ENCODE measurements at regions not wholly inside any gene's neighbourhood (a gene's known extent, or its start where the extent isn't known, plus 50 kb on each side); places are given as distances from the start of the nearest gene placed in this dataset.
"Not testable (repeated sequence)": the region's sequence is repeated elsewhere in the genome, so short reads cannot be mapped to it uniquely, and the experiment has no call there.

DNA sequence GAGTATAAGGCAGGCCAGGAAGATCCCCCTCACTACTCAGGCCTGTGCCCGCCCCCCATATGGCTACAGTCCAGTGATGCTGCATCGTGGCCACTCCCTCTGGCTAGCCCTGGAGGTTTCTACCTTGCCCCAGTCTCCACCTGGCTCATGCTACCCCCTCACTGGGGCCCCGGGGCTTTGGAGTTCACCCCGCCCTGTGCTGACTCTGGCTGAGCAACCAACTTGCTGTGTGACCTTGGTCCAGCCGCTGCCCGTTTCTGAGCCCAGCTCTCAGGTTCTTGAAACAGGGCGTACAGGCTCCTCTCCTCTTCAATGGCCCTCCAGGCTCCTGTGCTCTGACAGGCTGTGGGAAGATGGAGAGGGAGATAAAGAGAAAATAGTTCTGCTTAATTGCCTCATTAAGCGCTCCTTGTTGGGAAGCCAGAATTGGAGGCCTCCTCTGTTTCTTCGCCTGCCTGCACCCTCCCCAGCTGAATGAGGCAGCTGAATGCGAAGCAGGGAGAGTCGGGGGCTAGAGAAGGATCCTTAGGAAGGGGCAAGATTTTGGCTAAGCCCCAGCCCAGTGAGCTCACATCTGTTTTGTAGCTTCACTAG lies 138.2 kb upstream of the NCOR2 start:
- Histone ChIP-seq H3K36me3 (ENCODE audit: insufficient read depth, low read length) (no peaks in the 10 kb centered on the region), H3K79me2 (ENCODE audit: control insufficient read depth, insufficient read depth, low read length, unreplicated experiment) (no peaks in the 10 kb centered on the region), H3K4me1 (ENCODE audit: control insufficient read depth, insufficient read depth, low read length, unreplicated experiment) (peaks cover 5% of the 10 kb centered on the region), H2AFZ (ENCODE audit: low read length, unreplicated experiment) (no peak overlapping the region), H3K4me3 (ENCODE audit: low read depth, low read length) (no peak overlapping the region), H3K27me3 (ENCODE audit: insufficient read depth, low read length) (peaks cover 6% of the 10 kb centered on the region; the same call in 1 of the 2 replicates), H3K27ac (ENCODE audit: low read depth, low read length) (no peak overlapping the region)

DNA sequence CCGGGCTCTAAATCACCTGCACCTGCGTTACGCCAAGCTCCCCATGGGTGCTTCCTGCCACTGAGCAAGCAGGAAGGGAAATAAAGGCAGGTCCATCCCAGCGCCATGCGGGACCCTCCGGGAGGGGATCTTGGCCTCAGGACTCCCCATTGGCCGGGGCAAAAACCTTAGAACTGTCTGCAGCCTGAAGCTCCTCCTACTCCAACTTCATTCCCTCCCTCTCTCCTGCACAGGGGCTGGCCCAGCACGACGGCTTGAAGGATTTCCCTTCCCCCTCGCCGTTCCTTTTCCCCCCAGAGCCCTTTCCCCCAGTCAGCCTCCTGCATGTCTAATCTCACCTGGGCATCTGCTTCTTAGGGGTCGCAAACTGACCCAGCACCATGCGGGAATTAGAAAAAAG lies 137.2 kb upstream of the NCOR2 start:
- H3K4me1 ChIP-seq (ENCODE audit: control insufficient read depth, insufficient read depth, low read length, unreplicated experiment), result peaks cover 3% of the 10 kb centered on the region
- H3K27me3 ChIP-seq (ENCODE audit: insufficient read depth, low read length), result peaks cover 6% of the 10 kb centered on the region; the same call in 1 of the 2 replicates
- H3K36me3 ChIP-seq (ENCODE audit: insufficient read depth, low read length), result no peaks in the 10 kb centered on the region
- H3K27ac ChIP-seq (ENCODE audit: low read depth, low read length), result no peak overlapping the region
- no peak overlapping the region for H3K4me3 ChIP-seq (ENCODE audit: low read depth, low read length)
- no peaks in the 10 kb centered on the region for H3K79me2 ChIP-seq (ENCODE audit: control insufficient read depth, insufficient read depth, low read length, unreplicated experiment)
- H2AFZ ChIP-seq (ENCODE audit: low read length, unreplicated experiment), result no peak overlapping the region

DNA sequence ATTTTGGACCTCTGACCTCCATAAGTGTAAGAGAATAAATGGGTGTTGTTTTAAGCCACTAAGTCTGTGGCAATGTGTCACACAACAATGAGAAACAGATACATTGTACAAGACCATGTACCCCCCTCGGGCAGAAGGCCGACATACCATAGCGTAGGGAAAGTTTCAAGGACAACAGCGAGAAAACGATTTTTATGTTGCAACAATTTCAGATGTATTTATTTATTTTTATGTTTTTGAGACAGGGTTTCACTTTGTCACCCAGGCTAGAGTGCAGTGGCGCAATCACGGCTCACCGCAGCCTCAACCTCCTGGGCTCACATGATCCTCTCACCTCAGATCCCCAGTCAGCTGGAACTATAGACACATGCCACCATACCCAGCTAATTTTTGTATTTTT lies 136.4 kb upstream of the NCOR2 start:
- H3K36me3 ChIP-seq (ENCODE audit: insufficient read depth, low read length), result no peaks in the 10 kb centered on the region
- H3K4me3 ChIP-seq (ENCODE audit: low read depth, low read length), result no peak overlapping the region
- H3K27ac ChIP-seq (ENCODE audit: low read depth, low read length), result no peak overlapping the region
- no peaks in the 10 kb centered on the region for H3K79me2 ChIP-seq (ENCODE audit: control insufficient read depth, insufficient read depth, low read length, unreplicated experiment)
- peaks cover 6% of the 10 kb centered on the region; the same call in 1 of the 2 replicates for H3K27me3 ChIP-seq (ENCODE audit: insufficient read depth, low read length)
- H3K4me1 ChIP-seq (ENCODE audit: control insufficient read depth, insufficient read depth, low read length, unreplicated experiment), result no peaks in the 10 kb centered on the region
- no peak overlapping the region for H2AFZ ChIP-seq (ENCODE audit: low read length, unreplicated experiment)

DNA sequence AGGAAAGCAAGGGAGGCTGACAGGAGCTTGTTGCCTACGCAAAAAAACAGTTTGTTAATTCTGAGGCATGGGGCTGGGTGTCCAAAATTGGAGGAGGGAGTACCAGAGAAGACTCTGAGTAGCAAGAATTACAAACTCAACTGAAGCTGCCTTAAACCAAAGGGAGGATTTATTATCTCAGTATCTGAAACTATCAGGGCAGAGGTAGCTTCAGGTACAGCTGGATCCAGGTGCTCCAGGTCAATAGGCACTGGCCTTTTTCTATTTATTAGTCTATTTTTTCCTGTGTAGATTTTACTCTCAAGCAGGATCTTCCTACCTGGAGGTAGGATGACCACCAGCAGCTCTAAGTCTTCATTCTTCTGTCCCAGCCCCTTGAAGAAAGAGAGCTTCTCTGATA lies 135.3 kb upstream of the NCOR2 start:
- H3K36me3 ChIP-seq (ENCODE audit: insufficient read depth, low read length), result no peaks in the 10 kb centered on the region
- H3K4me3 ChIP-seq (ENCODE audit: low read depth, low read length), result no peak overlapping the region
- no peak overlapping the region for H3K27ac ChIP-seq (ENCODE audit: low read depth, low read length)
- H2AFZ ChIP-seq (ENCODE audit: low read length, unreplicated experiment), result no peak overlapping the region
- H3K79me2 ChIP-seq (ENCODE audit: control insufficient read depth, insufficient read depth, low read length, unreplicated experiment), result no peaks in the 10 kb centered on the region
- no peaks in the 10 kb centered on the region for H3K4me1 ChIP-seq (ENCODE audit: control insufficient read depth, insufficient read depth, low read length, unreplicated experiment)
- peaks cover 10% of the 10 kb centered on the region; the same call in 1 of the 2 replicates for H3K27me3 ChIP-seq (ENCODE audit: insufficient read depth, low read length)

DNA sequence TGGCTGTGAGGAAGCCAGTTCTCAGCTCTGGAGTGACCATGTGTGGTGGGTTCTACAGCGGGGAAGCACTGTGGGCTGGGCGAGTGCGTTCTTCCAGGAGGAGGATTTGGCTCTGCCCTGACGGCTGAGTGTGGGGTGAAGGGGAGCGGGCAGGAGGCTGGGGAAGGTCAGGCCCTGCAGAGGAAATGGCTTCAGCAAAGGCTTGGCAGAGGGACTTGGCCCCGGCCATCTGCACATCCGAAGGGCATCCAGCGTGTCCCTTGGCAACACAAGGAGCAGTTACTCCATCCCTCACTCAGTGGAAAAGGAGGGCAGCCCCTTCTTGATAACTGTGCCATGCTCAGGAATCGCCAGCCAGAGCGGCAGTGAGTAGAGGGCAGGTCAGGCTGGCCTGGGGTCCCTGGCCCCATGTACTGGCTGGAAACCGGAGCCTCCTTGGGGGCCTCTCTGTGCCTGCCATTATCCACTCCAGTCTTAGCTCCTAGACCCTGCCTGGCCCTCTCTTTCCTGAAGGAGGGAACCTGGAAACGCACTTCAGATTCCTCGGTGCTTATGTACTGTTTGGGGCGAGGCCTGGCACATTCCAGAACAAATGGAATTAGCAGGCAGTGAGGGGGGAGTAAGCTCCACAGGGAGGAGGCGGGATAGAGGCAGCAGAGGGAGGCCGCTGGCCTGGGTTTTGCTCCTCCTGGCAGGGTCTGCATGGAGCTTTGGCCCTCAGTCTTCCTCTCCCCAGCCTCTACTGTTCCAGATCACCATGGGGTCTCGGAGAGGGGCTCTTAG lies 133.6 kb upstream of the NCOR2 start:
- Histone ChIP-seq H3K36me3 (ENCODE audit: insufficient read depth, low read length) (no peaks in the 10 kb centered on the region), H3K79me2 (ENCODE audit: control insufficient read depth, insufficient read depth, low read length, unreplicated experiment) (no peaks in the 10 kb centered on the region), H3K27me3 (ENCODE audit: insufficient read depth, low read length) (peaks cover 10% of the 10 kb centered on the region; the same call in 1 of the 2 replicates), H3K4me1 (ENCODE audit: control insufficient read depth, insufficient read depth, low read length, unreplicated experiment) (no peaks in the 10 kb centered on the region), H3K4me3 (ENCODE audit: low read depth, low read length) (no peak overlapping the region), H2AFZ (ENCODE audit: low read length, unreplicated experiment) (no peak overlapping the region), H3K27ac (ENCODE audit: low read depth, low read length) (no peak overlapping the region)

DNA sequence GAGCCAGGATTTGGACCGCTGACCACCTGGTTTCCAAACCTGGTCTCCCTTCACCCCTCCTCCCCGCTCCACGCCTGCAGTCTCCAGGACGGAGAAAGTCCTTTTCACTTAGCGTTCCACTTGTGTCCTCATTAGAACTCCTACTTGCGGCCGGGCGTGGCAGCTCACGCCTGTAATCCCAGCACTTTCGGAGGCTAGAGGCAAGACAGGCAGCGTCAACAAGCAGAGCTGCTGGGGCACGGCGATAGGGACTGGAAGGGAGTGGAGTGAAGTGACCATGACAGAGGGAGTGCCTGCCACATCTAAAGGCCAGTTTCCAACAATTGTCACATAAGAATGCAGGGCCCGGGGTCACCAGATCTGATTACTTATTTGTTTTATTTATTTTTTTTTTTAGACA lies 132.5 kb upstream of the NCOR2 start:
- Histone ChIP-seq H3K79me2 (ENCODE audit: control insufficient read depth, insufficient read depth, low read length, unreplicated experiment) (no peaks in the 10 kb centered on the region), H3K36me3 (ENCODE audit: insufficient read depth, low read length) (no peaks in the 10 kb centered on the region), H2AFZ (ENCODE audit: low read length, unreplicated experiment) (no peak overlapping the region), H3K4me1 (ENCODE audit: control insufficient read depth, insufficient read depth, low read length, unreplicated experiment) (no peaks in the 10 kb centered on the region), H3K4me3 (ENCODE audit: low read depth, low read length) (no peak overlapping the region), H3K27ac (ENCODE audit: low read depth, low read length) (no peak overlapping the region), H3K27me3 (ENCODE audit: insufficient read depth, low read length) (peaks cover 10% of the 10 kb centered on the region; the same call in 1 of the 2 replicates)

DNA sequence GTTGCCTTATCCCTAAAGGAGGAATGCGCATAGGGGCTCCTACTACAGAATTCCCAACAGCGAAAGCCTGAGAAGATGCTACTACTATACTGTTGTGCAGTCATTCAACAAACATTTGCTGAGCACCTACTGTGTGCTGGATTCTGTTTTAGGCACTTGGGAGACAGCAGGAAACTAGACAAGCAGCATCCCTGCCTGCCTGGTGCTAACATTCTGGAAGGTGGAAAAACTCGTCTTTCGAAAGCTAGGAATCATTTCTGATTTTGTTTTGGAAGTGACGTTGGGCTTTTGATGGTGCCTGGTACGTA lies 131.5 kb upstream of the NCOR2 start:
- no peak overlapping the region for H2AFZ ChIP-seq (ENCODE audit: low read length, unreplicated experiment)
- H3K36me3 ChIP-seq (ENCODE audit: insufficient read depth, low read length), result no peaks in the 10 kb centered on the region
- peaks cover 10% of the 10 kb centered on the region; the same call in 1 of the 2 replicates for H3K27me3 ChIP-seq (ENCODE audit: insufficient read depth, low read length)
- H3K4me1 ChIP-seq (ENCODE audit: control insufficient read depth, insufficient read depth, low read length, unreplicated experiment), result no peaks in the 10 kb centered on the region
- no peak overlapping the region for H3K4me3 ChIP-seq (ENCODE audit: low read depth, low read length)
- no peak overlapping the region for H3K27ac ChIP-seq (ENCODE audit: low read depth, low read length)
- H3K79me2 ChIP-seq (ENCODE audit: control insufficient read depth, insufficient read depth, low read length, unreplicated experiment), result no peaks in the 10 kb centered on the region

DNA sequence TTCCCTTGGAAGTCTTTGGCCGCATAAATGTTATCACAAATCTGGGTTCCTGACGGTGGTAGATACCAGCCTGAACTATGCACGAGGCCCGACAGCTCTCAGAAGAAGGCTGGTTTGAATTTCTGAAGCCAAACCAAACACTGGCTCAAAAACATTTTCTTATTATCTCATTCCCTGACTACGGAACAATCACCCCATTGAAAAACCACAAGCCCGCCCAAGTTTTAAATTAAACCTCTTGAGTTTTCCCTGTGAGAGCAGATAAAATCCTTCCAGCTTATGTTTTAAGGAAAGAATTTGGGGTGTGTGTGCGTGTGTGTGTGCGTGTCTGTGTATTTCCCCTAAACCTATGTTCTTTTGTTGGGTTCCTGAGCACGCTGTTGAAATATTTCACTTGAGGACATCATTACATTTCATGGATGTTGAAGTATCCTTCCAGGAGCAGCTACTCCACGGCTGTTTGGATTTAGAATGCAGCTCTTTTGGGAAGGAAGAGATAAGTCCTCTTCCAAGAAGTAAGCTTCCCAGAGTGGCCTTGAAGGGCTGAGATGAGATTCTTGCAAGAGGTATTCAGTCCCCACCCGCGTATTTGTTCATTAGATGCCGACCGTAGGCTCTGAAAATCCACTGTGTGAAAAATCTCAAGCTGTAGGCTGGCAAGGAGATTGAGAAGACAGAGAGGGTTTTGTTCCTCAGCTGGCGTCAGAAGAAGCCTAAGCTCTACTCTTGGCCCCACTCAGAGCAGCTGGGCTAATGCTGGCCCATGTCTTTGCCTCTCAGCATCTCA lies 131.0 kb upstream of the NCOR2 start:
- Histone ChIP-seq H2AFZ (ENCODE audit: low read length, unreplicated experiment) (no peak overlapping the region), H3K27ac (ENCODE audit: low read depth, low read length) (no peak overlapping the region), H3K27me3 (ENCODE audit: insufficient read depth, low read length) (peaks cover 10% of the 10 kb centered on the region; the same call in 1 of the 2 replicates), H3K4me1 (ENCODE audit: control insufficient read depth, insufficient read depth, low read length, unreplicated experiment) (no peaks in the 10 kb centered on the region), H3K4me3 (ENCODE audit: low read depth, low read length) (no peak overlapping the region), H3K36me3 (ENCODE audit: insufficient read depth, low read length) (no peaks in the 10 kb centered on the region), H3K79me2 (ENCODE audit: control insufficient read depth, insufficient read depth, low read length, unreplicated experiment) (no peaks in the 10 kb centered on the region)

DNA sequence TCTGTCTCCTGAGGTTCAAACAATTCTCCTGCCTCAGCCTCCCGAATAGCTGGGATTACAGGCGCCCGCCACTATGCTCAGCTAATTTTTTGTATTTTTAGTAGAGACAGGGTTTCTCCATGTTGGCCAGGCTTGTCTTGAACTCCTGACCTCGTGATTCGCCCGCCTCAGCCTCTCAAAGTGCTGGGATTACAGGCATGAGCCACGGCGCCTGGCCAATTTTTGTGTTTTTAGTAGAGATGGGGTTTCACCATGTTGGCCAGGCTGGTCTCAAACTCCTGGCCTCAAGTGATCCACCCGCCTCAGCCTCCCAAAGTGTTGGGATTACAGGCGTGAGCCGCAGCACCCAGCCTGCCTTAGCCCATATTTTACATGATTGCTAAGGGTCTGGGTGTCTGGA lies 130.3 kb upstream of the NCOR2 start:
- not testable (repeated sequence) for H3K27ac ChIP-seq (ENCODE audit: low read depth, low read length); H2AFZ ChIP-seq (ENCODE audit: low read length, unreplicated experiment); H3K4me3 ChIP-seq (ENCODE audit: low read depth, low read length)

DNA sequence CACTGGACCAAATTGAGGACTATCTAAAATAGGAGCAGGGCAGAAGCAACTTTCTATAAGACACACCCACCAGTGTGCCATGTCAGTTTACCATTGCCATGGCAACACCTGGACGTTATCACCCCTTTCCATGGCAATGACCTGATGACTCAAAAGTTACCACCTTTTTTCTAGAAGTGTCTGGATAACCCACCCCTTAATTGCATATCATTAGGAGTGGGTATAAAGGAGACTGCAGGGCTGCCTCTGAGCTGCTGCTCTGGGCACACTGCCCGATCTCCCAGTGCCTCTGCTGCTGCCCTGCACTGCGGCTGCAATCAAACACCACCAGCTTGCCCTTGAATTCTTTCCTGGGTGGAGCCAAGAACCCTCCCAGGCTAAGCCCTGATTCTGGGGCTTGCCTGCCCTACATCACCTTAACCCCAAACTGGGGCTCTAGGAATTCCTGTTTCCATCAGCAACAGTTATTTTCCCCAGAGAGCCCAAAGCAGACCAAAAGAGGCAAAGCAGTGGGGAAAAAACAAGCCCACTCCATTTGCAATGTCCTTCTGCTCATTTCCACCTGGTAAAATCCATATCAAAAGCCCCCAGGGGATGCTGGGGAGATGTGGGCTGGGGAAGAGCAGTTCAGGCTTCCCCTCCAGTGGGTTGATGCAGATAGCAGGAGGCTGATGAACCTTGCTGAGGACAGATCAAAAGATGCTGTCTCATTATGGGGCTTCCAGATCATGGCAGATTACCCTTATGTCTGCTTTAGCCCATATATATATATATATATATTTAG lies 129.5 kb upstream of the NCOR2 start:
- peaks cover 10% of the 10 kb centered on the region; the same call in 1 of the 2 replicates for H3K27me3 ChIP-seq (ENCODE audit: insufficient read depth, low read length)
- H2AFZ ChIP-seq (ENCODE audit: low read length, unreplicated experiment), result no peak overlapping the region
- H3K4me1 ChIP-seq (ENCODE audit: control insufficient read depth, insufficient read depth, low read length, unreplicated experiment), result no peaks in the 10 kb centered on the region
- no peaks in the 10 kb centered on the region for H3K36me3 ChIP-seq (ENCODE audit: insufficient read depth, low read length)
- H3K27ac ChIP-seq (ENCODE audit: low read depth, low read length), result no peak overlapping the region
- H3K79me2 ChIP-seq (ENCODE audit: control insufficient read depth, insufficient read depth, low read length, unreplicated experiment), result no peaks in the 10 kb centered on the region
- no peak overlapping the region for H3K4me3 ChIP-seq (ENCODE audit: low read depth, low read length)

More for the DNA sequence above, 130.3 kb upstream of the NCOR2 start:
- H3K36me3 ChIP-seq (ENCODE audit: insufficient read depth, low read length); H3K27me3 ChIP-seq (ENCODE audit: insufficient read depth, low read length); H3K79me2 ChIP-seq (ENCODE audit: control insufficient read depth, insufficient read depth, low read length, unreplicated experiment); H3K4me1 ChIP-seq (ENCODE audit: control insufficient read depth, insufficient read depth, low read length, unreplicated experiment): not testable (repeated sequence)
